CD4-positive, alpha-beta T cell (primary cell): ENCODE measurements at regions not wholly inside any gene's neighbourhood (a gene's known extent, or its start where the extent isn't known, plus 50 kb on each side); places are given as distances from the start of the nearest gene placed in this dataset.

ENCODE experiments used
- ATAC-seq: fragments of 200-7000 bp; cut with Tn5 transposase; one replicate; pipeline ENCODE4 v1.10.0; 2022; ENCODE audit warnings: mild to moderate bottlenecking; ENCODE audit not compliant: poor library complexity
- CTCF ChIA-PET: fragments of 350-600 bp; sonication (Branson Sonifier 250); formaldehyde crosslinking; loops from one replicate; lab custom pipeline; 2021; ENCODE audit warnings: antibody characterized with exemption, inconsistent platforms; lab: Charles Lee
- POLR2A ChIA-PET: fragments of 350-600 bp; sonication (Branson Sonifier 250); formaldehyde crosslinking; loops from one replicate; lab custom pipeline; 2021; ENCODE audit warnings: antibody characterized with exemption, inconsistent platforms; lab: Charles Lee
- DNase-seq, 14 experiments: peaks; one replicate each; pipeline ENCODE4 v3.0.0-alpha.2; 2013 to 2020; ENCODE audit warnings: mixed read lengths in 2 of 14
- H3K27ac ChIP-seq, 2 donors: one replicate each; pipeline versions ENCODE4 v1.5.1 to v1.7.0; 2013; ENCODE audit warnings: low read length in 2 of 2, low read depth in 1 of 2, mild to moderate bottlenecking in 1 of 2
- H3K27me3 ChIP-seq, 2 experiments: 1 replicate in 1 of 2; 2 replicates in 1 of 2; pipeline versions ENCODE4 v1.6.1 to v1.7.0; 2013; ENCODE audit warnings: low read length in 2 of 2, control low read depth in 1 of 2, mild to moderate bottlenecking in 1 of 2, moderate library complexity in 1 of 2; ENCODE audit not compliant: insufficient read depth in 2 of 2, control insufficient read depth in 1 of 2
- H3K36me3 ChIP-seq: one replicate; pipeline ENCODE4 v1.6.1; 2013; ENCODE audit warnings: low read length, control low read depth; ENCODE audit not compliant: insufficient read depth
- H3K4me1 ChIP-seq: one replicate; pipeline ENCODE4 v1.6.1; 2013; ENCODE audit warnings: low read length, control low read depth; ENCODE audit not compliant: insufficient read depth
- H3K4me3 ChIP-seq: one replicate; pipeline ENCODE4 v1.5.1; 2013; ENCODE audit warnings: mild to moderate bottlenecking, low read length, moderate library complexity
- H3K9me3 ChIP-seq, 2 experiments: 1 replicate in 1 of 2; 2 replicates in 1 of 2; pipeline versions ENCODE4 v1.6.1 to v1.7.0; 2013; ENCODE audit warnings: low read length in 2 of 2, mild to moderate bottlenecking in 2 of 2, control low read depth in 1 of 2, moderate library complexity in 1 of 2; ENCODE audit not compliant: control insufficient read depth in 1 of 2, insufficient read depth in 1 of 2
- H3K27ac Mint-ChIP-seq: one replicate; pipeline ENCODE4 v1.8.0; 2020; ENCODE audit warnings: mixed read lengths
- H3K27me3 Mint-ChIP-seq: one replicate; pipeline ENCODE4 v1.8.0; 2021; ENCODE audit warnings: mixed read lengths
- H3K36me3 Mint-ChIP-seq: one replicate; pipeline ENCODE4 v1.8.0; 2021; ENCODE audit warnings: low read depth, mixed read lengths
- H3K4me1 Mint-ChIP-seq: one replicate; pipeline ENCODE4 v1.8.0; 2021; ENCODE audit warnings: low read depth, mixed read lengths
- H3K4me3 Mint-ChIP-seq: one replicate; pipeline ENCODE4 v1.8.0; 2020; ENCODE audit warnings: mild to moderate bottlenecking, mixed read lengths
- H3K9me3 Mint-ChIP-seq: one replicate; pipeline ENCODE4 v1.8.0; 2020; ENCODE audit warnings: mixed read lengths
- CTCF ChIP-seq: fragments of 200-600 bp; IDR thresholded peaks from one replicate; pipeline ENCODE4 v1.8.0; 2022; ENCODE audit warnings: antibody characterized with exemption, mild to moderate bottlenecking
- intact Hi-C, 2 experiments: fragments of 100-400 bp; cut with DNase I in 1 of 2; cut with micrococcal nuclease in 1 of 2; formaldehyde crosslinking; loops; one replicate each; pipeline versions ENCODE4 v1.15.1 to v1.9.0; 2023 to 2025; cut with DNase I, micrococcal nuclease

GRCh38 chr4:52296341-52296740 is 245.2 kb downstream of the SPATA18 start:
- Histone ChIP-seq H3K27me3 (no peaks in the 10 kb centered on the region), H3K4me1 (no peaks in the 10 kb centered on the region), H3K36me3 (no peaks in the 10 kb centered on the region), H3K9me3 (no peaks in the 10 kb centered on the region), H3K4me3 (no peak overlapping the region), H3K27ac (no peak overlapping the region)
- no peak for TF ChIP-seq CTCF
- Mint-ChIP-seq H3K9me3 (no peaks in the 10 kb centered on the region), H3K4me1 (no peaks in the 10 kb centered on the region), H3K27me3 (no peaks in the 10 kb centered on the region), H3K36me3 (no peaks in the 10 kb centered on the region), H3K4me3 (no peak overlapping the region), H3K27ac (no peak overlapping the region)
- ChIA-PET POLR2A (no interaction called here), CTCF (no interaction called here)
- intact Hi-C loops, result no loop called here
- no peak for ATAC-seq
- no peak for DNase-seq

GRCh38 chr4:52298444-52298843 is 247.3 kb downstream of the SPATA18 start:
- intact Hi-C loops, result no loop called here
- no peaks in the 10 kb centered on the region for H3K4me1 ChIP-seq
- no peaks in the 10 kb centered on the region for H3K36me3 ChIP-seq
- Mint-ChIP-seq H3K4me3 (no peak overlapping the region), H3K27me3 (no peaks in the 10 kb centered on the region), H3K36me3 (no peaks in the 10 kb centered on the region), H3K9me3 (no peaks in the 10 kb centered on the region), H3K4me1 (no peaks in the 10 kb centered on the region), H3K27ac (no peak overlapping the region)
- peaks cover 0 to 4% of the 10 kb centered on the region in 2 experiments for H3K9me3 ChIP-seq
- CTCF ChIA-PET, result no interaction called here
- no peak overlapping the region for H3K27ac ChIP-seq
- POLR2A ChIA-PET, result no interaction called here
- H3K4me3 ChIP-seq, result no peak overlapping the region
- ATAC-seq (no peak), DNase-seq (no peak)
- no peak for TF ChIP-seq CTCF
- H3K27me3 ChIP-seq, result peaks cover 0 to 2% of the 10 kb centered on the region in 2 experiments

GRCh38 chr4:52299120-52299519 is 248.0 kb downstream of the SPATA18 start:
- Histone ChIP-seq H3K27ac (no peak overlapping the region), H3K4me1 (no peaks in the 10 kb centered on the region), H3K4me3 (no peak overlapping the region), H3K36me3 (no peaks in the 10 kb centered on the region), H3K9me3 (peaks cover 0 to 4% of the 10 kb centered on the region in 2 experiments), H3K27me3 (peaks cover 0 to 2% of the 10 kb centered on the region in 2 experiments)
- ATAC-seq (no peak), DNase-seq (no peak)
- no peaks in the 10 kb centered on the region for H3K4me1 Mint-ChIP-seq
- no peak overlapping the region for H3K4me3 Mint-ChIP-seq
- intact Hi-C loops, result no loop called here
- H3K27ac Mint-ChIP-seq, result no peak overlapping the region
- no peaks in the 10 kb centered on the region for H3K27me3 Mint-ChIP-seq
- H3K9me3 Mint-ChIP-seq, result no peaks in the 10 kb centered on the region
- no peak for TF ChIP-seq CTCF
- no peaks in the 10 kb centered on the region for H3K36me3 Mint-ChIP-seq
- ChIA-PET POLR2A (no interaction called here), CTCF (no interaction called here)
